Heart right ventricle (tissue), 16 donors: ENCODE measurements at regions not wholly inside any gene's neighbourhood (a gene's known extent, or its start where the extent isn't known, plus 50 kb on each side); places are given as distances from the start of the nearest gene placed in this dataset.

Source experiments
- ATAC-seq, 8 donors: fragments of 200-7000 bp; cut with Tn5 transposase; one replicate each; pipeline ENCODE4 v1.9.1; 2020; ENCODE audit warnings: mild to moderate bottlenecking in 8 of 8, moderate library complexity in 8 of 8, moderate number of reproducible peaks in 1 of 8
- DNase-seq, 2 donors: peaks; one replicate each; pipeline ENCODE4 v3.0.0-alpha.2; 2020
- H3K27ac ChIP-seq, 10 donors: fragments of 200-600 bp; sonication (generic) in 2 of 10; one replicate each; pipeline versions ENCODE4 v1.5.0 to v1.8.0; 2020 to 2022; ENCODE audit warnings: mild to moderate bottlenecking in 3 of 10
- H3K27me3 ChIP-seq, 7 donors: fragments of 200-600 bp; one replicate each; pipeline ENCODE4 v1.8.0; 2021 to 2022; ENCODE audit warnings: mild to moderate bottlenecking in 2 of 7
- H3K36me3 ChIP-seq, 9 donors: fragments of 200-600 bp; sonication (generic) in 1 of 9; one replicate each; pipeline versions ENCODE4 v1.5.0 to v1.8.0; 2020 to 2022; ENCODE audit warnings: mild to moderate bottlenecking in 2 of 9
- H3K4me1 ChIP-seq, 9 donors: fragments of 200-600 bp; sonication (generic) in 1 of 9; one replicate each; pipeline versions ENCODE4 v1.5.0 to v1.8.0; 2020 to 2022; ENCODE audit warnings: mild to moderate bottlenecking in 4 of 9
- H3K4me3 ChIP-seq, 10 donors: fragments of 200-600 bp; sonication (generic) in 2 of 10; one replicate each; pipeline versions ENCODE4 v1.5.0 to v1.8.0; 2020 to 2022; ENCODE audit warnings: mild to moderate bottlenecking in 7 of 10, moderate library complexity in 2 of 10
- H3K9me3 ChIP-seq, 11 donors: fragments of 200-600 bp in 10 of 11; sonication (generic) in 2 of 11; one replicate each; pipeline versions ENCODE4 v1.5.0 to v1.8.0; 2013 to 2022; ENCODE audit warnings: mild to moderate bottlenecking in 2 of 11, control low read depth in 1 of 11, moderate library complexity in 1 of 11
- WGBS, 2 donors: extraction: QIAGEN DNeasy Blood & Tissue Kit; methylation state at CpG; one replicate each; pipeline ENCODE4 v1.1.7; 2013; ENCODE audit warnings: inconsistent platforms in 1 of 2; 5-methylcytosine and 5-hydroxymethylcytosine counted together
- intact Hi-C, 10 donors: fragments of 100-400 bp; cut with DNase I; formaldehyde crosslinking; loops; one replicate each; pipeline versions ENCODE4 v1.11.1 to v1.14.2; 2022
- TF ChIP-seq, protein P1 (sequence below), 9 donors: fragments of 200-600 bp; sonication (generic) in 2 of 9; IDR thresholded peaks; one replicate each; pipeline versions ENCODE4 v1.5.0 to v1.8.0; 2021 to 2022; ENCODE audit warnings: antibody characterized with exemption in 9 of 9, mild to moderate bottlenecking in 5 of 9, moderate library complexity in 1 of 9
- donor health status: Arrhythmogenic right ventricular cardiomyopathy.
- donor health status: ischemic (EF 13 %, LVEDD 7.1; RV severe dilation, severe dysfunction).
- donor health status: healthy with polysubstance abuse.
- donor health status: DM: no; HTN: yes; CAD: no.
- donor health status: DM: no; HTN: no; CAD: no.
- donor health status: ischemic (EF 25% LVEDD 6.9; RV normal size, moderate dysfunction).
- donor health status: ischemic (EF 25% LVEDD 5.7; RV mildly dilated, moderate dysfunction).
- donor health status: healthy.
- donor health status: DM: yes; HTN: yes; CAD: no.
- donor health status: Ischemic cardiomyopathy.
- donor health status: ischemic (EF 35%, LVEDD 5.7; RV mildly dilated, moderate dysfunction).
- donor health status: nonischemic (EF 11% LVEDD 7.7; RV severe dilation, severe dysfunction).
- donor health status: DM: yes; HTN: yes; CAD: no.
- donor health status: PGD.
- donor health status: ischemic (EF 29% LVEDD 5.4; RV normal size, mild dysfunction).
- donor health status: nonischemic (EF 23%, LVEDD 6.1; RV moderate dilation, normal function).

DNA sequence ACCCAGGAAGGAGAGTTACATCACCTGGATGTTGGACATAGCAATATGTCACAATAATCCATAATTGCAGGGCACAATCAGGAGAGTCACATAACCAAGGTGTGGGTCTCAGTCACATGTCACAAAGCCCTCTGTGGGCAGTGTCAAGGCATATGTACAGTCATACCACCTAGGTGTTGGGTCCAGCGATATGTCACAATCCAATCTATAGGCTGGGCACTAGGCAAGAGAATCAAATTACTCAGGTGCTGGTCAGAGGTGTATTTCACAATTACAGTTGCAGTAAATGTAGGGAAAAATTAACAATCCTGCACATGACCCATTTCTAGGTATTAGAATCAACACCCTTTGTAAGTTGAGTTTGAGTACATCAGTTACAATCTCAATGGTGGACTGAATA, 126.2 kb upstream of the ZNF91 start:
- TF ChIP-seq, protein P1, sequence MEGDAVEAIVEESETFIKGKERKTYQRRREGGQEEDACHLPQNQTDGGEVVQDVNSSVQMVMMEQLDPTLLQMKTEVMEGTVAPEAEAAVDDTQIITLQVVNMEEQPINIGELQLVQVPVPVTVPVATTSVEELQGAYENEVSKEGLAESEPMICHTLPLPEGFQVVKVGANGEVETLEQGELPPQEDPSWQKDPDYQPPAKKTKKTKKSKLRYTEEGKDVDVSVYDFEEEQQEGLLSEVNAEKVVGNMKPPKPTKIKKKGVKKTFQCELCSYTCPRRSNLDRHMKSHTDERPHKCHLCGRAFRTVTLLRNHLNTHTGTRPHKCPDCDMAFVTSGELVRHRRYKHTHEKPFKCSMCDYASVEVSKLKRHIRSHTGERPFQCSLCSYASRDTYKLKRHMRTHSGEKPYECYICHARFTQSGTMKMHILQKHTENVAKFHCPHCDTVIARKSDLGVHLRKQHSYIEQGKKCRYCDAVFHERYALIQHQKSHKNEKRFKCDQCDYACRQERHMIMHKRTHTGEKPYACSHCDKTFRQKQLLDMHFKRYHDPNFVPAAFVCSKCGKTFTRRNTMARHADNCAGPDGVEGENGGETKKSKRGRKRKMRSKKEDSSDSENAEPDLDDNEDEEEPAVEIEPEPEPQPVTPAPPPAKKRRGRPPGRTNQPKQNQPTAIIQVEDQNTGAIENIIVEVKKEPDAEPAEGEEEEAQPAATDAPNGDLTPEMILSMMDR (IDR thresholded peaks at IDR 0.05) = no peak
- H3K36me3 ChIP-seq = no peaks in the 10 kb centered on the region
- no peaks in the 10 kb centered on the region for H3K27me3 ChIP-seq
- peaks cover 0 to 22% (median 0%) of the 10 kb centered on the region in 11 donors for H3K9me3 ChIP-seq
- H3K4me1 ChIP-seq = no peaks in the 10 kb centered on the region
- DNase-seq = no peak
- no peak for ATAC-seq
- 91 to 94% methylated on average over 1 of the region's 1 CpG for WGBS, 2 donors
- no peak overlapping the region for H3K27ac ChIP-seq
- intact Hi-C loops = no loop called here
- H3K4me3 ChIP-seq = no peak overlapping the region

DNA sequence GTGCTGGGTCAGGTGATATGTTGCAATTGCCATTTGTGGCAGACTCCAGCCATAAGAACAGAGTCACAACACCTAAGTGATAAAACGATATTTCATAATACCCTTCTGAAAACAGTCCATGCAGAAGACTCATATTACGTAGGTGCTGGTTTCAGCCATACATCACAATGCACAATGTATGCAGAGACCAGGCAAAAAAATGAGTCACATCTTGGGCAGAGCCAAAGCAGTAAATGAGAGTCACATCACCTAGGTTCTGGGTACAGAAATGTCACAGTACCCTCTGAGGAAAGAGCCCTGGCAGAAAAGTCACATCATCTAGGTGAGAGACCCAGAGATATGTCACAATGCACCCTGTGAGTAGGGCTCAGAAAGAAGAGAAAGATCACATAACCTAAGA, 125.2 kb upstream of the ZNF91 start:
- Histone ChIP-seq H3K9me3 (peaks cover 0 to 25% (median 0%) of the 10 kb centered on the region in 11 donors), H3K4me1 (no peaks in the 10 kb centered on the region), H3K36me3 (no peaks in the 10 kb centered on the region), H3K4me3 (no peak overlapping the region), H3K27me3 (no peaks in the 10 kb centered on the region), H3K27ac (no peak overlapping the region)
- 81 to 83% methylated on average over 2 of the region's 2 CpGs for WGBS, 2 donors
- intact Hi-C loops = no loop called here
- no peak for ATAC-seq
- DNase-seq = no peak
- TF ChIP-seq, protein P1 (IDR thresholded peaks at IDR 0.05) = no peak

DNA sequence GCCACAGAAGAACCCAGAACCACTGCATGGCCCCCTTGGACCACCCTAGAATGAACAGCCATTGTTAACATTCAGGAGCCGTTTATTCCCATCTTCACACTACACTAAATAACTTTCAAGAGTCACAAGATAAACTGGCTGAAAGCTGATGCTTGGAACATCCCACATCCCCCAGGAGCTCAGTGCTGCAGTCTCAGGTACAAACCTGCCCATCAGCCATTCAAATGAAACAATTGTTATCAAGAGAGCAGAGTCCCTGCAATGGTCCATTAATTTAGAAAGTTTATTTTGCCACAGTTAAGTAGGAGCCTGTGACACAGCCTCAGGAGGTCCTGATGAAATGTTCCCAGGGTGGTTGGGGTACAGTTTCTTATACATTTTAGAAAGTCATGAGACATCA, 123.8 kb upstream of the ZNF91 start:
- Histone ChIP-seq H3K36me3 (no peaks in the 10 kb centered on the region), H3K27ac (no peak overlapping the region), H3K4me3 (no peak overlapping the region), H3K9me3 (peaks cover 0 to 27% (median 0%) of the 10 kb centered on the region in 11 donors), H3K27me3 (no peaks in the 10 kb centered on the region), H3K4me1 (peaks cover 0 to 4% (median 0%) of the 10 kb centered on the region in 9 donors)
- 32 to 41% methylated on average over 1 of the region's 1 CpG for WGBS, 2 donors
- intact Hi-C loops = no loop called here
- DNase-seq (no peak), ATAC-seq (no peak)
- TF ChIP-seq, protein P1 (IDR thresholded peaks at IDR 0.05) = no peak

DNA sequence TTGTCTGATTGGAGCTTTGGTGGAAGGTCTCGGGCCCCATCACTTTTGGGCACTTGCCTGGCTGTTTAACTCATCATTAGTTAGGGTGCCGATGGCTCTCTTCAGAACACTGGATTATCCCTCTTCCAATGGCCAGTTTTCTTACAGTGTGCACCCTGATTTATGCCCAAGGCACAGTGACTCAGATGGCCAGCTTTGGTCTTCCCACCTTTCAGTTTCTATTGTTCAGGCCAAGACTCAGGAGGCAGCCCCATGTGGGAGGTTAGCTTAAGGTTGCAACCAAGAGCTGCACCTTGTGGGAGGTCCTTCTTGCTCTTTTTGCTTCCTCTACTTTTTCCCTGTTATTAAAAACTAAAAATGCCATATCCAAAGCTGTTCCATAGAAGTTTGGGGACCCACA, 121.0 kb upstream of the ZNF91 start:
- Histone ChIP-seq H3K9me3 (peaks cover 0 to 28% (median 0%) of the 10 kb centered on the region in 11 donors), H3K27ac (no peak overlapping the region), H3K4me1 (peaks cover 0 to 4% (median 0%) of the 10 kb centered on the region in 9 donors), H3K27me3 (no peaks in the 10 kb centered on the region), H3K4me3 (no peak overlapping the region), H3K36me3 (no peaks in the 10 kb centered on the region)
- ATAC-seq = no peak
- intact Hi-C loops = no loop called here
- TF ChIP-seq, protein P1 (IDR thresholded peaks at IDR 0.05) = no peak
- WGBS, 2 donors = 89% methylated on average over 2 of the region's 2 CpGs
- DNase-seq = no peak
